DOHH2 (cell line): ENCODE measurements at regions not wholly inside any gene's neighbourhood (a gene's known extent, or its start where the extent isn't known, plus 50 kb on each side); places are given as distances from the start of the nearest gene placed in this dataset.

ENCODE experiments used
- H3F3A ChIP-seq: fragments of 200-600 bp; sonication (generic), shearing (Covaris generic); 2 replicates; pipeline ENCODE4 v1.6.0; 2016; ENCODE audit warnings: antibody characterized with exemption, mild to moderate bottlenecking; ENCODE audit not compliant: control insufficient read depth, insufficient read depth
- H3K27ac ChIP-seq: fragments of 200-600 bp; sonication (generic); 2 replicates; pipeline ENCODE4 v1.5.1; 2014; ENCODE audit warnings: low read depth, mild to moderate bottlenecking, low read length, moderate library complexity
- H3K27me3 ChIP-seq: fragments of 200-600 bp; sonication (generic); 2 replicates; pipeline ENCODE4 v1.6.1; 2014; ENCODE audit warnings: mild to moderate bottlenecking, low read length, mixed read lengths; ENCODE audit not compliant: control insufficient read depth
- H3K36me3 ChIP-seq: fragments of 200-600 bp; sonication (generic); 2 replicates; pipeline ENCODE4 v1.6.1; 2014; ENCODE audit warnings: mild to moderate bottlenecking, low read length, moderate library complexity, mixed read lengths; ENCODE audit not compliant: control insufficient read depth
- H3K4me1 ChIP-seq: fragments of 200-600 bp; sonication (generic); 2 replicates; pipeline ENCODE4 v1.6.1; 2014; ENCODE audit warnings: mild to moderate bottlenecking, low read length, mixed read lengths; ENCODE audit not compliant: control insufficient read depth
- H3K4me2 ChIP-seq: fragments of 200-600 bp; sonication (generic); 2 replicates; pipeline ENCODE4 v1.6.0; 2014; ENCODE audit warnings: mild to moderate bottlenecking, low read length, moderate library complexity
- H3K4me3 ChIP-seq: fragments of 200-600 bp; sonication (generic); 2 replicates; pipeline ENCODE4 v1.5.1; 2014; ENCODE audit warnings: mild to moderate bottlenecking, low read length, mixed read lengths
- H3K79me2 ChIP-seq: fragments of 200-600 bp; sonication (generic); 2 replicates; pipeline ENCODE4 v1.6.1; 2014; ENCODE audit warnings: mild to moderate bottlenecking, low read length, mixed read lengths; ENCODE audit not compliant: control insufficient read depth
- H3K9me2 ChIP-seq: fragments of 200-600 bp; sonication (generic); replicated peaks from 2 replicates; pipeline ENCODE4 v1.6.1; 2014; ENCODE audit warnings: mild to moderate bottlenecking, low read length, mixed read lengths; ENCODE audit not compliant: control insufficient read depth
- H3K9me3 ChIP-seq: fragments of 200-600 bp; sonication (generic); 2 replicates; pipeline ENCODE4 v1.6.1; 2014; ENCODE audit warnings: antibody characterized with exemption, low read length, mixed read lengths; ENCODE audit not compliant: control insufficient read depth, insufficient read depth
- H4K20me1 ChIP-seq: fragments of 200-600 bp; sonication (generic); 2 replicates; pipeline ENCODE4 v1.6.0; 2014; ENCODE audit warnings: low read depth, mild to moderate bottlenecking, antibody characterized with exemption, low read length, moderate library complexity; ENCODE audit not compliant: control insufficient read depth, insufficient read depth
- CTCF ChIP-seq: fragments of 200-600 bp; sonication (generic); IDR thresholded peaks from one replicate; pipeline ENCODE4 v1.5.1; 2014; ENCODE audit warnings: antibody characterized with exemption, mild to moderate bottlenecking, low read depth, low read length; ENCODE audit not compliant: poor library complexity, severe bottlenecking
- EZH2phosphoT487 ChIP-seq: fragments of 200-600 bp; sonication (generic); IDR thresholded peaks from 2 replicates; pipeline ENCODE4 v1.6.1; 2017; ENCODE audit warnings: borderline replicate concordance, mild to moderate bottlenecking, antibody characterized with exemption, low read length, moderate library complexity, mixed read lengths

GRCh38 chr20:60782959-60783625 is 469.0 kb upstream of the CDH4 start:
- no peaks in the 10 kb centered on the region for H4K20me1 ChIP-seq
- H3K4me1 ChIP-seq = no peaks in the 10 kb centered on the region
- no peaks in the 10 kb centered on the region for H3K36me3 ChIP-seq
- H3K9me2 ChIP-seq = no peaks in the 10 kb centered on the region
- no peak for TF ChIP-seq EZH2phosphoT487
- no peak overlapping the region for H3K4me3 ChIP-seq
- H3K27ac ChIP-seq = no peak overlapping the region
- no peak overlapping the region for H3K4me2 ChIP-seq
- no peaks in the 10 kb centered on the region for H3K27me3 ChIP-seq
- no peaks in the 10 kb centered on the region; the same call in 1 of the 2 replicates for H3K9me3 ChIP-seq
- H3K79me2 ChIP-seq = no peaks in the 10 kb centered on the region
- no peaks in the 10 kb centered on the region for H3F3A ChIP-seq

GRCh38 chr20:60785301-60785700 is 466.8 kb upstream of the CDH4 start:
- H3K9me3 ChIP-seq = no peaks in the 10 kb centered on the region; the same call in 1 of the 2 replicates
- TF ChIP-seq EZH2phosphoT487 = no peak
- H3K27me3 ChIP-seq = no peaks in the 10 kb centered on the region
- H3K79me2 ChIP-seq = no peaks in the 10 kb centered on the region
- no peaks in the 10 kb centered on the region for H3K4me1 ChIP-seq
- H3K27ac ChIP-seq = no peak overlapping the region
- H3K9me2 ChIP-seq = no peaks in the 10 kb centered on the region
- H3F3A ChIP-seq = no peaks in the 10 kb centered on the region
- H3K4me3 ChIP-seq = no peak overlapping the region
- H3K36me3 ChIP-seq = no peaks in the 10 kb centered on the region
- no peaks in the 10 kb centered on the region for H4K20me1 ChIP-seq
- no peak overlapping the region for H3K4me2 ChIP-seq

GRCh38 chr20:60785785-60786184 is 466.3 kb upstream of the CDH4 start:
- H3K27me3 ChIP-seq = no peaks in the 10 kb centered on the region
- H3K79me2 ChIP-seq = no peaks in the 10 kb centered on the region
- TF ChIP-seq EZH2phosphoT487 (no peak), CTCF (no peak)
- no peaks in the 10 kb centered on the region for H3F3A ChIP-seq
- H3K4me2 ChIP-seq = no peak overlapping the region
- H3K9me2 ChIP-seq = no peaks in the 10 kb centered on the region
- H3K36me3 ChIP-seq = no peaks in the 10 kb centered on the region
- no peak overlapping the region for H3K27ac ChIP-seq
- H3K4me3 ChIP-seq = no peak overlapping the region
- H3K4me1 ChIP-seq = no peaks in the 10 kb centered on the region
- H3K9me3 ChIP-seq = no peaks in the 10 kb centered on the region
- H4K20me1 ChIP-seq = no peaks in the 10 kb centered on the region

GRCh38 chr20:60786686-60787217 is 465.3 kb upstream of the CDH4 start:
- H3K4me3 ChIP-seq = no peak overlapping the region
- H3K79me2 ChIP-seq = no peaks in the 10 kb centered on the region
- H3K27me3 ChIP-seq = no peaks in the 10 kb centered on the region
- no peak overlapping the region for H3K27ac ChIP-seq
- no peaks in the 10 kb centered on the region for H3K9me3 ChIP-seq
- H3K4me2 ChIP-seq = no peak overlapping the region
- no peaks in the 10 kb centered on the region for H3K4me1 ChIP-seq
- no peaks in the 10 kb centered on the region for H3K9me2 ChIP-seq
- TF ChIP-seq EZH2phosphoT487 = no peak
- TF ChIP-seq CTCF = no peak
- H4K20me1 ChIP-seq = no peaks in the 10 kb centered on the region
- no peaks in the 10 kb centered on the region for H3K36me3 ChIP-seq
- H3F3A ChIP-seq = no peaks in the 10 kb centered on the region
